Embryonic facial prominence (tissue), 1 donor: ENCODE measurements at regions not wholly inside any gene's neighbourhood (a gene's known extent, or its start where the extent isn't known, plus 50 kb on each side); places are given as distances from the start of the nearest gene placed in this dataset.
"Not testable (repeated sequence)": the region's sequence is repeated elsewhere in the genome, so short reads cannot be mapped to it uniquely, and the experiment has no call there.

Experiments
- DNase-seq: peaks from one replicate; pipeline ENCODE4 v3.0.0-alpha.2; 2016; ENCODE audit errors: extremely low spot score

GRCh38 chr7:41578700-41579099, 124.2 kb downstream of the INHBA start:
- DNase-seq = no peak

- DNase-seq = no peak
These were observed 126.7 kb downstream of the INHBA start for GRCh38 chr7:41576166-41576565.

GRCh38 chr7:41574377-41574776, 128.5 kb downstream of the INHBA start:
- DNase-seq = no peak

DNA sequence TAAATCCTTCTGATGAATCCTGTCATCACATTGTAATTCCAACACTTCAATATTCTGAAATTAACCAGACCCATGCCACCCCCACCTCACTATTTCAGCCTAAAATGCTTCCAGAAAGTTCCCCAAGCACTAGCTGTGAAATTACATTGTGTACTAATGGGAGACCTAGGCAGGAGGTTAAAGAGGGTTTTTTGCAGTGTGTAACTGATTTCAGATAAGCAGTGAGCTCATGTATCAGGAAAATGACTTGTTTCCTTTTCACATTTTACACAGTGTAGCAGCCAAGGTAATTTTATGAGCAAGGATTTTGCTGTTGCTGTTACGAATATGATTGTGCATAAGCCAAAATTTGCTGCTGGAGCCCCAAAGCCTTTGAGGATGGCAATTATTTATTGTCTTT, 129.0 kb downstream of the INHBA start:
- no peak for DNase-seq

DNA sequence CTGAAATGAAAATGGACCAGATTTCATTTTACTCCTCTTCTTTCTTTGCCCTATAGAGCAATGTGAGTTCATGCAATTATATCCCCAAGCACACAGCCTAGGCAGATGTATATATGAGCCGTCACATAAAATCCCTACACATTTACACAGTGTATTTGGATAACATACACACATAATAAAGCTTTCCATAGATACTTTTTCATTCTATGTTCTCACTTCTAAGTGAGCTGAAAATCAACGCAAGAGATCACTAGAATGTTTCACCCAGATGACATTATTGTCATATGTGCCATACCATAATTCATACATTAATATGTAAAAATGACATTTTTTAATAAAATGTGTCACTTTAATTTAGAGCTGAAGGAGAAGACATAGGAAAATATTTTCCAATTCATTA, 129.4 kb downstream of the INHBA start:
- no peak for DNase-seq

- DNase-seq = no peak
These were observed 129.9 kb downstream of the INHBA start for GRCh38 chr7:41573015-41573414.

GRCh38 chr7:41571573-41571972, 131.3 kb downstream of the INHBA start:
- DNase-seq = no peak

- DNase-seq = no peak
These were observed 132.1 kb downstream of the INHBA start for GRCh38 chr7:41570766-41571165.

GRCh38 chr7:41568135-41568534, 134.8 kb downstream of the INHBA start:
- DNase-seq = no peak

GRCh38 chr7:41567731-41568114, 135.2 kb downstream of the INHBA start:
- no peak for DNase-seq

DNA sequence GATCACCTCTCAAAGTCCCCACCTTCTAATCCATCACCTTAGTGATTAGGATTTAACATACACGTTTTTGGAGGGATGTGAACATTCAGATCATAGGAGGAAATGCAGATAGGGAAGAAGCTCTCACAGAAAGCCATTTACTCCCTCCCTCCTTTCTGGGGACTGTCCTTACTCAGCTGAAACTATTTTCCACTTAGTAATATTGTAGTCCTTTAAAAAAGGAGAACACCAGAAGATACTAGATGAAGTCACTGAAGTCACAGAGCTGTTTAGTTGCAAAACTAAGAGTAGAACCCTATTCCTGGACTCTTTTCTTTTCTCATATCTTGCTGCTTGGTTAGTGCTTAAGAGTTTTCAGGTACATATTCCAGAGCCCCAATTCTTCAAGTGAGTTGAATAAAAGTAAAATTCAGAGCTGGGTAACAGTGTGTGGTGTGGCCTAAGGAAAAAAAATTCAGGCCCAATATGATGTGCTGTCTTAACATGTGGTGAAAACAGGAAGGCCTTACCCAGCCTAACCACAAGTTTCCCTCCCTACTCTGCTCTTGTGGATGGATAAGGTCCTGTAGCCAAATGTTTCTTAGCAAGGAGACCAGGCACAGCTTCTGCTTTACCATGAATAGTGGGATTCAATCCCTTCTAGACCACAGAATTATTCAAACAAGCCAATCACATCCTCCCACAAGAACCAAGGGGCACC, 135.7 kb downstream of the INHBA start:
- DNase-seq = no peak

DNA sequence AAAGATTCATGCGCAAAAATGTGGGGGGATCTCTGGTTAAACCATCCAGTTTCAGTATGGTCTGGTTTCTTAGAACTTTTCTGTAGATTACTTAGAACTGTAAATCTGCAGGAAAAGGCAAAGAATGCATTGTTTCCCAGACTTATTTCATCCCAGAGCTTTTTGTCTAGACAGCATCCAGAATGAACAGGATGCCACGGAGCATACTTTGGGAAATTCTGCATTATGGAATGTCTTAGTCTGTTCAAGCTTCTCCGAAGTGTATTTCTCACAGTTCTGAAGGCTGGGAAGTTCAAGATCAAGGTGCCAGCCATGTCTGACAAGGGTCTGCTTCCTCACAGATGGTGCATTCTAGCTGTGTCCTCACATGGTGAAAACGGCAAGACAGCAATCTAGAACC, 136.3 kb downstream of the INHBA start:
- no peak for DNase-seq

DNA sequence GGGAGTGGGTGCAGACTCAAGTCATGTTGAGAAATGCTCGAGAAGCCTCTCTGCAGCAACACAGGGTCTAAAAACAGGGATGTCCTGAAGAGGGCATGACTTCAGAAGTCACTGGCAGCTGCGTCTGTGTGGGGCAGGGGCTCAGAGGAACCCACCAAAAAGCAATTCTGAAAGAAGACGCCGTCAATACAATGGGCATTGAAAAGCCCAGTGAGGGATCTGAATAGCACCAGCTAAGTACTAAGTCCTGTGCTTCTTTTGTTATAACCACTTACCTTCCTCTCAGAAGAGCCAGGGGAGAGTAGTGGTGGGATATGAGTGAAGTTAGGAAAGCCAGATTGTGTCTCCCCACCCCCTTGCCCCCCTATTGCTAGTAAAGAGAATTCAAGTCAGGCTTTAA, 137.2 kb downstream of the INHBA start:
- no peak for DNase-seq

GRCh38 chr7:41559426-41559825, 143.5 kb downstream of the INHBA start:
- DNase-seq = no peak

GRCh38 chr7:41554481-41554880, 148.4 kb downstream of the INHBA start:
- no peak for DNase-seq

- DNase-seq = not testable (repeated sequence)
These were observed 152.8 kb downstream of the INHBA start for GRCh38 chr7:41550046-41550445.

DNA sequence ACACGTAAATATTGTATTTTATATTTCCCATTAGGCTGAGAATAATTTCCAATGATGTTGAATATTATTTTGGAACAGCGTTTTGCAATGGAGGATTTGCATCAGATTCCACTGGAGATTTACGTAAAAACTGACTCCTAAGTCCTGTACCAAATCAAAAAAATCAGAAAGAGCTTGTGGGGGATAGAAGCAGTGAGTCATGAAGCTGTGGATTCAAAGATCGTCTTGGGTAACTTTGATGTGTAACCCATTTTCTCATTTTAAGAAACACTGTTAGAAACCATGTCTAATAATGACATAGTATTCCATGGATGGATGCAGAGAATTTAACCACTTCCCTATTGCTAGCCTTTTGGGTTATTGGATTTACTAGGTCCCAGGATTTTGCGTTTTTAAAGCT, 158.6 kb downstream of the INHBA start:
- DNase-seq = no peak

DNA sequence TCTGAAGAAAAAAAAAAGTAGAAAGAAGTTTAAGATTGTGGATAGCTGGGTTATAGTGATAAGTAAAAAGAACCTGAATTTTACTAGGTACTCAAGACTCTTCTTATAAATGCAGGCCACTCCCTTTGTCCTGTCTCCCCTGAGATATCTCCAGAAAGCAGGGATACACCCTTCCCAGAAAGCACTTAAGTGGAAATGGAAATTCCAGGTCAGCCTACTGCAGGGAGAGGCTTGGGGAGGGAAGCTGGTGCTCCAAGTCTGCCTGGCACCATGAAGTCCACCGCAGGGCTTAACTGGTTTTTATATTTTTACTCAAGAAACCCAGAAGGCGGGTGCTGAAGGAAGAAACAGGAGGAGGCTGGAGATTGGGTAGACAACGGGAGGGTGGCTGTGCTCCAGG, 162.3 kb downstream of the INHBA start:
- no peak for DNase-seq

DNA sequence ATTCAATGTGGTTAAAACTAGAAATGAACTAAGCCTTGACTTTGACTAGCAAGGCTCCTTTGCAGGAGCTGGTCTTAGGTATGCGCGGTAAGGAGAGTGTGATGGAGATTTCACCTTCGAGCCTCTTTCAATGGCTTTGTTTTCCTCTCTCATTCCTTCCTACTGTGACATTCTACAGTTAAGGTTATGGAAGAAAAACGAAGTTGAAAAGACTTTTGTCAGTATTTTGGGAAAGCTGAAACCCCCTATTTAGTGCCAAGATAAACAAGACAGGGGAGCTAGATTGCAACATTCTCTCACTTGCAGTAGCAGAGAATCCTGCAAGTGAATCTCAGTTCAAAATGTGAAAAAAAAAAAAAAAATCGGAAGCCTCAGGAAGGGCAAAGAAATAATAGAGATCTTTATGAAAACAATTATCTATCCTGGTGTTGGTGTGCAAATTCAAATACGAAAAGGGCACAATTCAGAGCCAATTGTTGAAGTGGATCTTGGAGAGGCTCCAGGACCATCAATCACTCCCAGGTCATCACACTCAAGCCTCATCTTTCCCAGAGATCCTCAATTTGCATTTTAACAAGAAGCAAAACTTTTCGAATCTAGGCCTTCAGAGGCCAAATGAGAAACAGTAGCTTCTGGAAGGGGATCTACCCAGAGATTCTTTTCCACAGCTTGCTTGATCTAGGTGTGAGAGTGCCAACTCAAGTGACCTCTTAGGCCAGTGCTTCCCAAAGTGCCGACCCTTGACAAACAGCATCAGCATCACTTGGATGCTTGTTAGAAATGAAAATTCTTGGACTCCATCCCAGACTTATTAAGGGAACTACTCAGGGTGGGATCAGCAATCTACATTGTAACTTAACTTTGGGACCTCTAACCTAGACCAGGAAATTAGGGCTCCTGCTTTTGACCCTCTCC, 163.8 kb downstream of the INHBA start:
- no peak for DNase-seq

GRCh38 chr7:41536873-41537665, 165.8 kb downstream of the INHBA start:
- no peak for DNase-seq

DNA sequence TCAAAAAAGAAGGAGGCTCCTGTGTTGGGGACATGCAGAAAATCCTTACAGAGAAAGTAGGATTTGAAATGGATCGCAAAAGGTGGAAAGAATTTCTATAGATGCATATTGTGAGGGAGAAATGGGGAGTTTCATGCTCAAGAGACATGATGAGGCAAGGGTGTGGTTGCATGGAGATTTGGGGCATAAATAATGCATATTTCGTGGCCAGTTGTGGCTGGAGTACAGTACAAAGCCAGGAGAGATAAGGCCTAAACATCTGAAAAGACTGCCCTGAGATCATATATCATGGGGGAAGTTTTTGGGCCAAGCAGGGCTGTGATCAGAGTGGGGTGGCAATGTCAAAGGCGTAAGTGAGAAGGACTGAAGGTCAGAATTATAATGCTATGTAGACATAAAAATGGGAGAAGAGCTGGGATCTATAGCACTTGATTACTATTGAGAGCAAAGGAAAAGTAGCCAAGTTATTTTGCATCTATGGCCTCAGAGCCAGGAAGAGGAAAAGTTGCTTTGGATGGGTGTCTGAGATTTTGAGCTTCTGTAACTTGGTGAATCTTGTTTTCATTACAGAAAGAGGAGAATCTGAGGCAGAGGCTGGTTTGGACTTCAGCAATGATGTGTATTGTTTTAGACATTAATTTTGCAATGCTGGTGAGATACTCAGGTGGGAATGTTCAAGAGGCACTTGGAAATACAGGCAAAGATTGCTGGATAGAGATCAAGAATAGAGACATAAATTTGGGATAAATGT, 166.6 kb downstream of the INHBA start:
- DNase-seq = no peak

- DNase-seq = no peak
These were observed 173.1 kb downstream of the INHBA start for GRCh38 chr7:41529831-41530230.
